Ascending aorta (tissue), 2 donors: ENCODE measurements at regions not wholly inside any gene's neighbourhood (a gene's known extent, or its start where the extent isn't known, plus 50 kb on each side); places are given as distances from the start of the nearest gene placed in this dataset.

Experiments used
- DNase-seq, 2 donors: peaks; one replicate each; pipeline ENCODE4 v3.0.0-alpha.2; 2019; ENCODE audit warnings: low spot score in 2 of 2
- H3K27ac ChIP-seq, 2 donors: fragments of 200-600 bp; sonication (generic); one replicate each; pipeline ENCODE4 v1.5.1; 2016 to 2017; ENCODE audit warnings: mild to moderate bottlenecking in 1 of 2
- H3K27me3 ChIP-seq: fragments of 200-600 bp; sonication (generic); one replicate; pipeline ENCODE4 v1.5.1; 2017
- H3K36me3 ChIP-seq, 2 donors: fragments of 200-600 bp; sonication (generic); one replicate each; pipeline ENCODE4 v1.5.1; 2016
- H3K4me1 ChIP-seq, 2 donors: fragments of 200-600 bp; sonication (generic); one replicate each; pipeline ENCODE4 v1.5.1; 2016 to 2017; ENCODE audit warnings: mild to moderate bottlenecking in 1 of 2
- H3K4me3 ChIP-seq, 2 donors: fragments of 200-600 bp; sonication (generic); one replicate each; pipeline ENCODE4 v1.5.1; 2016 to 2017; ENCODE audit warnings: mild to moderate bottlenecking in 1 of 2
- H3K9me3 ChIP-seq, 2 donors: fragments of 200-600 bp; sonication (generic); one replicate each; pipeline ENCODE4 v1.5.1; 2016
- intact Hi-C: fragments of 100-400 bp; cut with DNase I; formaldehyde crosslinking; loops from one replicate; pipeline ENCODE4 v1.15.1; 2023
- TF ChIP-seq, protein P1 (sequence below), 3 experiments: fragments of 200-600 bp in 2 of 3; fragments of 450-650 bp in 1 of 3; sonication (generic) in 2 of 3; IDR thresholded peaks; one replicate each; pipeline ENCODE4 v1.5.1; 2016 to 2019; ENCODE audit warnings: antibody characterized with exemption in 3 of 3, mild to moderate bottlenecking in 1 of 3, moderate library complexity in 1 of 3

DNA sequence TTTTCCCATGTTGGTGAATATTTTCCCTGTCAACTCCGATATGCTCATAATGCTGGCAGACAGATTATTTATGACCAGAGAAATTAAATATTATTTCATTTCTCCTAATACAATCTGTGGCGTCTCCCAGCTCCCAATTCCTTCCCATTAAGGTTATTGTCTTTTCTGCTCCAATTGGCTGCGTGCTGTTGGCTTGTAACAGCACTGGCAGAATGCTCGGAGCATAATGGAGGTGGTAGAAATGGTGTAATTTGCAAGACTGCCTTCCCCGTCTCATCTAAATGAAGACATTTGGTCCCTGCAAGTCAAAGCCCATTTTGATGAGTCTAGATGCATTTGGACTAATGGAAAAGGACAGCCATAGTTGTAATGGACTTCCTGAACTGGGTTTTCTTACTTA is 601.7 kb downstream of the BRINP1 start:
- no peaks in the 10 kb centered on the region for H3K4me1 ChIP-seq
- H3K27ac ChIP-seq = no peak overlapping the region
- H3K4me3 ChIP-seq = no peak overlapping the region
- TF ChIP-seq, protein P1, sequence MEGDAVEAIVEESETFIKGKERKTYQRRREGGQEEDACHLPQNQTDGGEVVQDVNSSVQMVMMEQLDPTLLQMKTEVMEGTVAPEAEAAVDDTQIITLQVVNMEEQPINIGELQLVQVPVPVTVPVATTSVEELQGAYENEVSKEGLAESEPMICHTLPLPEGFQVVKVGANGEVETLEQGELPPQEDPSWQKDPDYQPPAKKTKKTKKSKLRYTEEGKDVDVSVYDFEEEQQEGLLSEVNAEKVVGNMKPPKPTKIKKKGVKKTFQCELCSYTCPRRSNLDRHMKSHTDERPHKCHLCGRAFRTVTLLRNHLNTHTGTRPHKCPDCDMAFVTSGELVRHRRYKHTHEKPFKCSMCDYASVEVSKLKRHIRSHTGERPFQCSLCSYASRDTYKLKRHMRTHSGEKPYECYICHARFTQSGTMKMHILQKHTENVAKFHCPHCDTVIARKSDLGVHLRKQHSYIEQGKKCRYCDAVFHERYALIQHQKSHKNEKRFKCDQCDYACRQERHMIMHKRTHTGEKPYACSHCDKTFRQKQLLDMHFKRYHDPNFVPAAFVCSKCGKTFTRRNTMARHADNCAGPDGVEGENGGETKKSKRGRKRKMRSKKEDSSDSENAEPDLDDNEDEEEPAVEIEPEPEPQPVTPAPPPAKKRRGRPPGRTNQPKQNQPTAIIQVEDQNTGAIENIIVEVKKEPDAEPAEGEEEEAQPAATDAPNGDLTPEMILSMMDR (IDR thresholded peaks at IDR 0.05) = no peak
- no peak for DNase-seq
- intact Hi-C loops = no loop called here
- H3K27me3 ChIP-seq = no peaks in the 10 kb centered on the region
- no peaks in the 10 kb centered on the region for H3K36me3 ChIP-seq
- no peaks in the 10 kb centered on the region for H3K9me3 ChIP-seq

DNA sequence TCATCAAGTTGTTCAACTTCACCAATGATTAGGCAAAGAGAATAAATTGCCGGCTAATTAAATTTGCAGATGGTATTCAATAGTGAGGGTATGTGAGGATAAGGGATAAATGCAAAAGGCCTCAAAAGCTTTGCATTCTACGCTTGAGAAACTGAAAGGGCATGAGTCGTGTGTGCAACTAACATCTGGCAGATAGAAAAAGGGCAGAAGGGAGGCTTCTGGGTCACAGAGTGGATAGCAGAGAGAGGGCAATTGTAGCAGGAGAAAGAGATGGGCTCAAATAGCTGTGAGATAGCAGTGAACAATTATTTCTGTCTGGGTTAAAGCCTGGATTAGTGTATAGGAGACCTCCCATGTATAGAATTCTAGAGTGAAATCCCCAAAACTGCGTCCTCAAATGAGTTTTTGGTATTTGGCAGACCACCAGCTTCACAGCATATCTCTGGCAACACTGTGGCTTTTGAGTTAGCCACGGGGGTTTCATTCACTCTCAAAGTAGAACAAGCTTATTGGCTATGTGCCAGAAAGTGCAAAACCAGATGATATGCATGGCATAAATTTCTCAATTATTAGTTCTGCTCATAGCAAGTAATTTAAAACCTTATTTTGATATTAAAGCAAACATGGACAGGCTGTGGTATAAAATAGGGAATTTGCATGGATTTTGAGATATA is 586.3 kb downstream of the BRINP1 start:
- no peak overlapping the region for H3K4me3 ChIP-seq
- no peaks in the 10 kb centered on the region for H3K4me1 ChIP-seq
- TF ChIP-seq, protein P1 (IDR thresholded peaks at IDR 0.05) = no peak
- H3K9me3 ChIP-seq = no peaks in the 10 kb centered on the region
- intact Hi-C loops = no loop called here
- DNase-seq = no peak
- no peaks in the 10 kb centered on the region for H3K36me3 ChIP-seq
- H3K27ac ChIP-seq = no peak overlapping the region
- H3K27me3 ChIP-seq = no peaks in the 10 kb centered on the region

DNA sequence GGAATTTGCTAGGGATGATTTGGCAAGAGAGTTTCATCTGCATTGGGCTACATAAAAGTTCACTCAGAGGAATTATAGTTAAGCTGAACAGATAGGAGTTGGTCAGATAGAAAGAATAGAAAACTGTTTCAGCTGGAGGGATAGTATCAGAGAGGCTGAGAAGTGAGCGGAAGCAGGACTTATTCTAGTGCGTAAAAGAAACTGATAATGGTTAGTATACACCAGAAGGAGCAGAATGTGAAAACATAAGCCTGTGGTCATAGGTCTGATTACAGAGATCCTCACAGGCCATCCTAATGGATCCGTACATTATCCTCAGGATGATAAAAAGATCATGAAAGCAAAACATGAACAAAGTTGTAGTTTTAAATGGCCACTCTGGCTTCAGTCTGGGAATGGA is 585.2 kb downstream of the BRINP1 start:
- H3K36me3 ChIP-seq = no peaks in the 10 kb centered on the region
- intact Hi-C loops = no loop called here
- no peaks in the 10 kb centered on the region for H3K27me3 ChIP-seq
- no peaks in the 10 kb centered on the region for H3K9me3 ChIP-seq
- no peaks in the 10 kb centered on the region for H3K4me1 ChIP-seq
- no peak overlapping the region for H3K27ac ChIP-seq
- TF ChIP-seq, protein P1 (IDR thresholded peaks at IDR 0.05) = no peak
- no peak overlapping the region for H3K4me3 ChIP-seq
- DNase-seq = no peak

DNA sequence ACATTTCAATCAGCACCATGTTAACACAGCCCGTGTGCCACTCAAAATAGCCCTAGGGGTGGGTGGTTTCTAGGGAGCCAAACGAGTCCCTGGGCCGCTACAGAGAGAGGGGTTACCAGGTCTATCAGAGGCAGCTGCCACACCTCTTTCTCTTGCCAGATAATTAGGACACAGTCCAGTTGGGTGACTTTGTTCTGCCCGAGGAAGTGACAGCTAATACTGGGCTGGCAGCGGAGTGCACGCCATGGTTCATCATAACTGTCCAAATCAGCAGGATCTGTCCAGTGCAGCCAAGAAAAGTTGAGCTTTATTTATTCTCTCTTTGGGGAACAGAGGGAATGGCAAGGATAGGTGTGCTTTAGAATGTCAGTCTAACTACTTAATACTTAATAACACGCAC is 583.8 kb downstream of the BRINP1 start:
- no peak for DNase-seq
- Histone ChIP-seq H3K4me3 (no peak overlapping the region), H3K27me3 (no peaks in the 10 kb centered on the region), H3K36me3 (no peaks in the 10 kb centered on the region), H3K27ac (no peak overlapping the region), H3K9me3 (no peaks in the 10 kb centered on the region), H3K4me1 (no peaks in the 10 kb centered on the region)
- intact Hi-C loops = no loop called here
- TF ChIP-seq, protein P1 (IDR thresholded peaks at IDR 0.05) = no peak

DNA sequence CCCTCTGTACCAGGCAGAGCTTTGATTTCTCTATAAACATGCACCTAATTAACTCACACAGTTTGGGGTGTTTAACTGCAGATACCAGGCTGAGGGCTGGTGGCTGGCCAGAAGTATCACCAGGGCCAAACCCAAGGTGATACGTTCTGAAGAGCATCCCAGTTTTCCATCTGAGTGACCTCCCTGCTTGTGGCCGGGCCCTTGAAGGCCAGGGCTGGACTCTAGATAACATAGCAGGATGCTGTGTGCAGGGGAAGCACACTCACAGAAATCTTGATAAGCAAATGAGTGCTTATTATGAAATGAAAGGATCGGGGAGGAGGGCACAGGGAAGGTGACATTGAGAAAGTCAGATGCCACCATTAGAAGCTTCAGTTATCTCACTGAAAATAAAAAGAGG is 582.4 kb downstream of the BRINP1 start:
- Histone ChIP-seq H3K9me3 (no peaks in the 10 kb centered on the region), H3K27ac (no peak overlapping the region), H3K4me3 (no peak overlapping the region), H3K27me3 (no peaks in the 10 kb centered on the region), H3K36me3 (no peaks in the 10 kb centered on the region), H3K4me1 (no peaks in the 10 kb centered on the region)
- TF ChIP-seq, protein P1 (IDR thresholded peaks at IDR 0.05) = no peak
- intact Hi-C loops = no loop called here
- DNase-seq = no peak

DNA sequence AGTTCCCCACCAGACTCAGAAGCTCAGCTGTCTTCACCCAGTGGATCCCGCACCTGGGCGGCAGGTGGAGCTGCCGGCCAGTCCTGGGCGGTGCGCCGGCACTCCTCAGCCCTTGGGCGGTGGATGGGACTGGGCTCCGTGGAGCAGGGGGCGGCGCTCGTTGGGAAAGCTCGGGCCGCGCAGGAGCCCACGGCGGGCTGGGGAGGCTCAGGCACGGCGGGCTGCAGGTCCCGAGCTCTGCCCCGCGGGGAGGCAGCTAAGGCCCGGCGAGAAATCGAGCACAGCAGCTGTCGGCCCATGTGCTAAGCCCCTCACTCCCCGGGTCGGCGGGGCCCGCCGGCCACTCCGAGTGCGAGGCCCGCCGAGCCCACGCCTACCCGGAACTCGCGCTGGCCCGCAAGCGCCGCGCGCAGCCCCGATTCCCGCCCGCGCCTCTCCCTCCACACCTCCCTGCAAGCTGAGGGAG is 560.0 kb downstream of the BRINP1 start:
- Histone ChIP-seq H3K36me3 (no peaks in the 10 kb centered on the region), H3K27me3 (no peaks in the 10 kb centered on the region), H3K4me3 (no peak overlapping the region), H3K27ac (no peak overlapping the region), H3K9me3 (no peaks in the 10 kb centered on the region), H3K4me1 (no peaks in the 10 kb centered on the region)
- intact Hi-C loops = no loop called here
- DNase-seq = no peak
- TF ChIP-seq, protein P1 (IDR thresholded peaks at IDR 0.05) = no peak
